ENCODE measurements at regions not wholly inside any gene's neighbourhood (a gene's known extent, or its start where the extent isn't known, plus 50 kb on each side); places are given as distances from the start of the nearest gene placed in this dataset.

DNA sequence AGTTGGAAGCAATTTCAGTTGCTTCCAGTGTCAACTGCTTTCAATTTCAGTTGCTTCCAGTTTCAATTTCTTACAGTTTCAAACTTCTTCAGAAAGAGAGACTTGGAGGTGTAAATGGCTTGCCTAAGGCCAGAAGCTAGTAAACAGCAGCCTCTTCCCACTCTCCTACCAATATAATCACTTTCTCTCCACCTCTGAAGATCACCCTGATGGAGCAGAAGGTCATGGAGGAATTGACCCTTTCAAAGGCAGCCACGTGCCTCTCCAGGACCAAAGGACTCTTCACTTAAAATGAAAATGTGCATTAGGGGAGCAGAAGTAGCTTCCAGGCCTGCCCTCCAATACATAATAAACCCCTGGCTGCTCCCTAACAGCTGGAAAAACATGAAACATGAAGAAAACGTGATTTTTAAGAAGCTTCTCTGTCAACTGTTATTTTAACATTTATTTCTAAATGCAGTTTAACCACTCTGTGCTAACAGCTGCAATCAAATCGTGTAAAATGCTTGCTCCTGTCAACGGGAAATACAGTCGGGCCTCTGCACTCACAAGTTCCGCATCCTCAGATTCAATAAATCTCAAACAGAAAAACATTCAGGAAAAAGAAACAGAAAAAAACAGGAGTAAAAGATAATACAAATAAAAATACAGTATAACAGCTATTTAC is 1020.6 kb downstream of the XPNPEP1 start:
- DNase-seq (ENCODE audit: low read depth in 2 of 3, low spot score in 2 of 3) = no peak

DNA sequence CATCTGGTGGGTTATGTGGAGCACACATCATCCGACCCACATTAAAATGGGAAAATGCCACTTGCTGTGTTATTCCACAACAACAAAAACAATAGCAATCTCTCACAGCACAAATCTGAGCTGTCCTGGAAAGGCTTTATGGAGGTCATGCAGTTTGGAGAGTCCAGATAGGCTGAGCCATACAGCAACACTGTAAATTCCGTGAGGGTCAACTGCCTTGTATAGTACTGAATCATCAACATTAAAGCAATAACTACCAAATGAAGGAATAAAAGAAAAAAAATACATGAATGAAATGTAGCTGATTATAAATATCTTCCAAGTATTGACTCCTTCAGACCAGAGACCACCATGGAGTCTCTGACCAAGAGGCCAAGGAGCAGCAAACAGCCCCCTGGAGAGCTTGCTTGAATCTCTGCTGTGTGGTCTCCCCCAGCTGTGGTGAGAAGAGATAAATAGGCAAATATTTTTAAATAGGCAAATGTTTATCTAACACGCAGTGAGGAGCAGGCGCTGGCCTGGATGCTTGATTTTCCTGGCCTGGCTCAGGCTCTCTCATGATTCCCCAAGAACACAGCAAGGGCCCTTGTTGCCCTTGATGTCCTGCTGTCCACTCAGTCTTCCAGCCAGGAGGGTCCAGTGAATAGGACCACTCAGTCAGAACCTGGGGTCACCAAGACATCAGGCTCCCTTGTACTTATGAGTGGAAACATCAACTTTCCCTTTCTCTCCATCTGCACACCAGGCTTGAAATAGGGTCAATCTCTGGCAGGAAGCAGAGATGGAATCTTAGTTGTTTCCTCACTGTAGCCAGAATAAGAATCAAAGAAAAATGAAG is 1021.3 kb downstream of the XPNPEP1 start:
- DNase-seq (ENCODE audit: low read depth in 2 of 3, low spot score in 2 of 3) = no peak

DNA sequence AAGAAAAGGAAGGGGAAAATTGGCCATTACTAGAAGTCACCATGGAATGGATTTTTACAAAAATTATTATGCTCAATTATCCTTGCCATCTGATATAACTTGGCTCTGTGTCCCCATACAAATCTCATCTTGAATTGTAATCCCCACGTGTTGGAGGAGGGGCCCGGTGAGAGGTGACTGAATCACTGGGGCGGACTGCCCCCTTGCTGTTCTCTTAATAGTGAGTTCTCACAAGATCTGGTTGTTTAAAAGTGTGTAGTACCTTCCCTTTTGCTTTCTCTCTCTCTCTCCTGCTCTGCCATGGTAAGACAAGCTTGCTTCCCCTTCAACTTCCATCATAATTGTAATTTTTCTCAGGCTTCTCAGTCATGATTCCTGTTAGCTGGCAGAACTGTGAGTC is 1023.6 kb downstream of the XPNPEP1 start:
- no peak for DNase-seq (ENCODE audit: low read depth in 2 of 3, low spot score in 2 of 3)

DNA sequence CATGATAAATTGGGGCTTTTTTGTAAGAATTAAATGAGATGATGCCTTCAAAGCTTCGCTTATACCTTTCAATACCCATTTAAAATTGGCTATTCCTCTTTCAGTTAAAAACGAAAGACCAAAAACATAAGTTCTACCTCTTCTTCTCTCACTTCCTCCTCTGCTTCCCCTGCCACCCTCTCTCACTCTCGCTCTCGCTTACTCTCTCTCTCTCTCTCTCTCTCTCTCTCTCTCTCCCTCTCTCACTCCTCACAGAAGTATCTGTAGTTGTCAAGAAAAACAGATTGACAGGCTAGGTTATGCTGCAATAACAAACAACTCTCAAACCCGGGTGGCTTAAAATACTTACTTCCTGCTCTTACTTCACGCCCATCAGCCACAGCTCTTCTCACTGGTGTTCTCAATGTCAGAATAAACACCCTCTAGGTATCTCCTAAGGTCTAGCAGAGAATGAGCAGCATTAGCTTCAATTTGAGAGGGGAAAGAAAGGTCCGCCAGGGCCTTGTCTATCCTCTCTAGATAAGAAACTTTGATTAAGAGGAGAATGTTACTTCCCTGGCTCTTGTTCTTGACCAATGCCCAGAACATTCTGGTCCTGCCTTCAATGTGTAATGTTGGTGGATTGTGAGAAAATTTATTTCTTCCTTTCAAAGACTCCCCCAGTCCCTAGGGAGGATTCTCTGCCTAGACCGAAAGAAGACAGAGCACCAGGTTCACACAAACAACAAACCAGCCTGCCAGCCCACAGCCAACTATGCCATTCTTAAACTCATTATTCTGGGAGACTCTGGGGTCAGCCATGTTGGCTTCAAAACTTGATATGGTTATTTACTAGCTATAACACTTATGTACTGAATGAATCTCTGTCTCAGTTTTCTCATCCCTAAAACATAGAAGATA is 1028.7 kb downstream of the XPNPEP1 start:
- no peak for DNase-seq (ENCODE audit: low read depth in 2 of 3, low spot score in 2 of 3)

DNA sequence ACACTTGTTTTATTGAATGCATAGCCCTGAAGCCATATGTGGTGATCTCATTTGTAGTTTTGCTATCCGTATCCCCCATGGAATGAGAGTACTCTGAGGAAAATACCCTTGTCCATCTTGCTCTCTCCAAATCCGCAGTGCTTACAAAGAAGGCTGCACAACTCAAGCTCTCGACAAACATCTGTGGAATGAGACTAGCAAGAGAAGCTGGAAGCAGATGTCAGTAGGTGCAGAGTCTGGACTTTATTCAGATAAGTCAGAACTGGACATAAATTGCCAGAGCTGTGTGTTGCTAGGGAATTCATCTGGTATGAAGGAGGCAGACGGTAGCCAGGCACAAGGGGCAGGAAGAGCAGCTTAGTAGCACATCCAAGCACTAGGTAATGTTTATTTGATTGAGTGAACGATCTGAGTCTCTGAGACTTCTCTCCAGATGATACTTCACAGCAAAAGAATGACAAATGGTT is 1046.2 kb downstream of the XPNPEP1 start:
- no peak for DNase-seq (ENCODE audit: low read depth in 2 of 3, low spot score in 2 of 3)

DNA sequence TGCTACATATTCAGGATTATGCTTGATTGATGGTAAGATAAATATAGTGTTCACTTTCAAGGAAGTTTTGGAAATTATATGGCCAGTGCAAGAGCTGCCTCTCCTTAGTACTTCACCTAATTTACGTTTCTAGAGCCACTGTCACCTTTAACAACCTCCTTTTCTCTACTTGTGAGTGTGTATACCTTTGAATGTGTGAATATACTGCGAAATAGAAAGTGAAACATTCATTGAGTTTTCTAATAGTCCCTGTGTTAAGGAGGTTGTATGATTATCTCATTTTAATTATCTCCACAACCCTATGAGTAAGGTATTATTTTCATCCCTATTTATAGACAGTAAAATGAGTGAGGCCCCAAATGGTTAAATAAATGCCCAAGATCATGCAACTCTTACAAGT is 1050.5 kb downstream of the XPNPEP1 start:
- no peak for DNase-seq (ENCODE audit: low read depth in 2 of 3, low spot score in 2 of 3)

DNA sequence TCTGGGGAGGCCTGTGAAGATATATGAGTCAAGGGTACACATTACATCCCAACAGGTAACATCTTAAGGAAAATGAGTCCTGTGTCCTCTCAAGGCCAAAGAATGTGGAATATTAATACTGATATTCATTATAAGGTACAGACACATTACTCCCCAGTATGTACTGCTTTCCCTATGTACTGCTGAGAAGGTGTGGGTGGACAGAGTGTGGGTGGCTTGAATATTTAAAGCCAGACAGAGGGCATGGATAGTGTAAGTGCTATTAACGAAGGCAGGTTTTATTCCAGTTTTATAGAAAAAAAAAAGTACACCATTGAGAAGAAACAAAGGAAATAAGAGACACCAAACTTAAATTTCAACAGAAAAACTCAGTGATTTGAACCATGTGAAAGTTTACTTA is 1054.4 kb downstream of the XPNPEP1 start:
- DNase-seq (ENCODE audit: low read depth in 2 of 3, low spot score in 2 of 3) = no peak

DNA sequence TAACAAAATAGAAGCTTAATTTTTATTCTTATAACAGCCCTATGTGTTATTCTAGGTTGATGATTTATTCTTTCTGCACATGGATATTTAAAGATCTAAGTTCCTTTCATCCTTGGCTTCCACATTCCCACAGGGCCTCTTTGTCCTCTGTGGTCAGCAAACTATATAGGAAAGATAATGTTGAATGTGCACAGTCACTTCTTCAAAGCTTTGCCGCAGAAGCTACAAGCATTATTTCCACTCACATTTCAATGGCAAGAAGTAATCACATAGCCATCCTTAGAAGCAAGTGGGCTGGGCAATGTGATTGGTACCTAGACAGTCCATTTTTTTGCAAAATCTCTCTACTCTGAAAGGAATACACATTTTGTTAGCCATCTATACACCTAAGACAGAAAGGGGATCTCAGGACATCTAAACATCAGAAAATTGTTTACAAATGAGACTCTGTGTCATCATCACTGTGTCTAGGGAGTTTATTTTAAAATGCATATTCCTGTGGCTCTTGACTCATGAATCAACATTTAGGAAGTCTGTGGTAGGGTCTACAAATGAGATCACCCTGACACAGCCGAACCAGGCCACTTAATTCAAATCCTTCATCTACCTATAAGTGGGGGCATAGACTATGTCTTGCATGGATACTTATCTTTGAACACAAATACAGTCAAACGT is 1060.5 kb downstream of the XPNPEP1 start:
- no peak for DNase-seq (ENCODE audit: low read depth in 2 of 3, low spot score in 2 of 3)

DNA sequence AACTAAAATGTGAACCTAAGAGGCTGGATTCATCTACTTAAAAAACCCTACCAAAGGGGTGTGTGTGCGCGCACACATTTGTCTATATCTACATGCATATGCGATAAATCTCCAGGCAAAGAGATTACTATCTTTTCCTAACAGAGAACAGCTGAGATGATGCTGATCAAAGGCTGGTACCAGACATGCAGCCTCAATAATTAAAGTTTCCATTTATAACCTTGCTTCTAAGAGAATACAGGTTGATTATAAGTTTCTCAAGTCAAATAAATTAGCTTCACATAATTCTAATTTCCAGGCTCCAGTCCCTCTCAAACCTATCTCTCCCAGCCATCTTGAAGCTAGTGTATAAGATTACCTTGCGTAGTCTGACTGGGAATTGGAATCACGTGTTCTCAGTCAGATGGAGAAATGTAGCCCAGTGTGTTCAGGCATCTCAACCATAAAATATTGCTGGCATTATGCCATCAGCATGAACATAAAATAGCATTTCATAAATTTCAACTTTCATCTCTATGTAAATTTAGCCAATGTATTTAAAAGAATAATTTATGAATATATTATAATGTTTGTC is 1062.0 kb downstream of the XPNPEP1 start:
- DNase-seq (ENCODE audit: low read depth in 2 of 3, low spot score in 2 of 3) = no peak

DNA sequence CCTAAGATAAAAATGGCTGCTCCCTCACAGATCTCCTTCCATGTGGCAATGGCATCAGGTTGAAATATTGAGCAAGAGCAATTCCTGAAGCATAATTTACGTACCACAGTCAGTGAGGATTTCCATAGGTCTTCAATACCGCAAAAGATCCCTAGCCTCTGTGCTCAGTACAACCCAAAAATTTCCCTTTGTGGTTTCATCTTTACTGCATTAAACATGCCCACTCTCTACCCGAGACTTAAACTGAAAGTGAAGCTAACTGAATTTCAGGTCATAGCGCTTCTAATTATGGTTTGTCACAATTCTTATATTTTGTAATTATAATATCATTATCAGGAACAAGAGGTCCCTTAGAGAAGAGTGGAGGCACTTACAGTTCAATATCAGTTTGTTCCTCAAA is 1071.1 kb downstream of the XPNPEP1 start:
- DNase-seq (ENCODE audit: low read depth in 2 of 3, low spot score in 2 of 3) = no peak

DNA sequence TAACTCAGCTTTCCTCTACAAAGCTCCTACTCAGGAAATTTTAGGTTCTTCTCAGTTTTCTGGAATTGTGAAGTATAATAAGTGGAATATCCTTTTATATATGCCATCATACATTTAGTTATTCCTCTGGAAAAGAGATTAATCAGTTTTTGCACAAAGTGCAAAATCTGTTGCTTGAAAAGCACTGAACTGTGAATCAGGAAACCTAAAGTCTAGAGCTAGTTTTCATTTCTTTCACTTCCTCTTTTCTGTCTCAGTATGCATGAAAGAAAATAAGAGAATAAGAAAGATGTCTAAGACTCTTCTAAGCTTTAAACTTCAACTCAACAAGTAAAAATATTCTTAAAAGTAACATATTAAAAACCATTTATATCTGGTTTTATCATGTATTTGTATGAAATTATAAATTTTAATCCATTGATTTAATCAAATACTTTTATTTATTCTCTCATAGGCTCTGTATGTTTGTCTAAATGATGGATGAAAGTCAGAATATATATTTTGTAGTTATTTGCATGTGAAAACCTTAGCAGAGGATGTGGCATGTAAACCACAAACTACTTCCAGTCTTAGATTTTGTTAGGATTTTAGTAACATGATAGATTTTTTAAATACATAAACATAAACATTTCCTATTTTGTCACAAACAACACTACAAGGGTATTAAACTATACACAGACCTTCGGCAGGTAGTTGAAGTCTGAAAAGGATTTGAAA is 1073.0 kb downstream of the XPNPEP1 start:
- DNase-seq (ENCODE audit: low read depth in 2 of 3, low spot score in 2 of 3) = peak in 1 of 3 donors; percentile 19

DNA sequence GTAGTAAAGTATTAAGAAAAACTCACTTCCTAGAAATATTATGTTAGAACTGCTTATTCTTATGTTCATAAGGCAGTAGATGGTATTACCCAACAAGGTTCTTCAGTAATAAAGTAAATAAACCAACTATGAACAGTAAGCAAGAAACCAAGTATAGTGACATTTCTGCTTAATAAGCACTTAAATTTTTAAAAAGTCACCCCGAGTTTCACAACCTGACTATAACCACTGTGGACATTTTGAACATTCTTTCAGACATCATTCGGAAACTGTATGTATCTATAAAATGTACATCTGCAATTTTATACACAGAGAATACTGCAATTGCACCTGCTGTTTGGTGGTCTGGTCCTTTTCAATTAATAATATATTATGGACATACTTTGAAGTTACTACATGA is 1073.6 kb downstream of the XPNPEP1 start:
- DNase-seq (ENCODE audit: low read depth in 2 of 3, low spot score in 2 of 3) = no peak

DNA sequence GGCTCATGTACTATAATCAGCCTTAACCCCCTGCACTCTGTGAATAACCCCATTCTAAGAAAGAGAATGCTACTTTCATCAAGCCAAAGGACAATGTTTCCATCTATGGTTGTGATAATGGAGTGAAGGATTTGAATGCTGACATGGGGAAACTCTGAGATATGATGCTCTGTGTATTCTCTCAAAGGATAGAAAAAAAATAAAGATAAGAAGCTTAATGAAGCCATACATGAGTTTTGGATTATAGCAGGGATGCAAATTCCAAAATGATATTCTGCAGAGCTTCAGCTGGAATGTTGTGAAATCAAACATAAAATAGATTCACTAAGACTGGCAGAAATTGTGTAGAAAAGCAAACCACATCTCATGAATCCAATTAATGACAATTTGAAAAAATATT is 1074.1 kb downstream of the XPNPEP1 start:
- DNase-seq (ENCODE audit: low read depth in 2 of 3, low spot score in 2 of 3) = no peak

DNA sequence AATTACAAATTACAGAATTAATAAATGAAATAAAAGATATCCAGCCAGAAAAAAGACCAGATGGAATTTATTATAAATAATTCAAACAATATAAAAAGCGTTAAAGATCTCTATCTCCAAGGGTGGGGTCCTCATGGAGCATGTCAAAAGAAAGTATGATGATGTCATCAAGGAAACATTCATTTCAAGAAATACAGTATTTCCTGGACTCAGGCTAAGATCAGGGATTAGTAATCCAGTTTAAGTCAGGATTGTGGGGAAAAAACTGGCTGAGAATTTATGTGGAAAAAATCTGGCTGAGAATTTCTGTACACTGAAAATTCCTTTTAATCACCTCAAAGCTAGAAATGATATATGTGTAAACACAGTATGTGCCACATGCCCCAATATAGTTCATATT is 1075.3 kb downstream of the XPNPEP1 start:
- DNase-seq (ENCODE audit: low read depth in 2 of 3, low spot score in 2 of 3) = no peak

DNA sequence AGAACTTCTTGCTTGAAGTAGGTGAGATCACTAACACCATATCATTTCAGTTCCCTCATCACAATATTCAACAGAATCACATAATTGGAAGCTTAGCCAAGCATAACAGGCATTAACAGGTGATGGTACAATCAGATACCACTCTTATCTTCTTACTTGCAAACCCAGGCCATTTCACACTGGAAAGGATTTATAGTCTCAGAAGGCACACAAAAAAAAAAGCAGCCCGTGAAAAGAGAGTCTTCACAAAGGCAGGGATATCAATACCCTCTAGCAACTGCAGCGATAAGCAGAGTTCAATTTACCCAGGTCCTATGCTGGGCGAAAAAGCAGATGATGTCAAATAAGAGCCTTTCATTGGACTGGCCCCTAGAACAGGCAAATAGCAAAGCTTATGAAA is 1082.4 kb downstream of the XPNPEP1 start:
- DNase-seq (ENCODE audit: low read depth in 2 of 3, low spot score in 2 of 3) = no peak

DNA sequence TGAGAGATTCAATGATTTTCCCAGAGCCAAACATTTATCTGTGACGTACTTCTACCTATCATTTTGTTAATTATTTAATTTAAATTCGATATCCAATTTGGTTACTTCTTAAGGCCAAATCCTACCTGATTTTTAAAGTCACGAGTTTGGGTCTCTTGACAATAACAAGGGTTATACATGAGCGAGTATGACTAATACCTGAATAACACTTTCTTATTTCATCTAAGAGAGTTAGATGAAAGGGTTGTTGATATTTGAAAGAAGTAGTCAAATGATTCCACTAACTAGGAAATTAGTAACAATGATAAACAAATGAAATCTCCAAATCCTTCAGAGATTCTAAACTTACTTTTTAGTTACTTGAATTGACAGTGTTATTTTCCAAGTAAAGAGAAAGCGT is 1086.9 kb downstream of the XPNPEP1 start:
- DNase-seq (ENCODE audit: low read depth in 2 of 3, low spot score in 2 of 3) = no peak

DNA sequence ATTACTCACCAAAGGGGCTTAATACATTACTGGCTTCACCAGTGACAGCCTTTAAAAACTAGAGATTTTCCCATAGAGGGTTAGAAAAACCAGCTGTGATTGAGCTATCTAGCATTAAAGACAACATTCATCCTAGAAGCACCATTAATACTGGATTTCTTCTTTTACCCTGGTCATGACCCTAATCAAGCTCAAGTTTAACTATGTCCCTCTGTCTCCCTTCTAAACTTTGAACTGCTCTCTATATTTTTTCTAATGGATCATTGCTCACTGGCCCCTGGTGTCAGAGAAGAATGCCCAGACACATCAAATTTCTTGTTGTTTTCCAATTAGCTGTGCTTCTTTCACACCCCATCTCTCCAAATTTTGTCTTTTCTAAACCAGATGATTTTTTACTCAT is 1101.3 kb downstream of the XPNPEP1 start:
- DNase-seq (ENCODE audit: low read depth in 2 of 3, low spot score in 2 of 3) = no peak

DNA sequence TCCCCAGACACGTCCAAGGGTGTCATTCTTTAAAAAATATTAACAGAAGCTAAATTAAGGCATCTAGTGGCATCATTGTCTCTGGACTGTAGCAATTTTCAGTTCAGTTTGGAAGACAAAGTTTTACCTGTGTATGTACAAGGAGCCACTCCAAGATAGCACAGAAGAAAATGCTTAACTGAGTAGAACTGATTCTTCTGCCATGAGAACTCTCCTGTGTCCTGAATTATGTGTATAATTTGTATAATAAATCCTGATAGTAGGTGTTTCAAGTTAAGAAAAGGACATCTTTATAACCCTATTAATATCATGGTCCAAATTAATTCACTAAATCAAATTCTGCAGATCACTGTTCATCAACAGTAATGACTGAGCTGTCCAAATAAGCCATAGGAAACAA is 1104.0 kb downstream of the XPNPEP1 start:
- no peak for DNase-seq (ENCODE audit: low read depth in 2 of 3, low spot score in 2 of 3)

DNA sequence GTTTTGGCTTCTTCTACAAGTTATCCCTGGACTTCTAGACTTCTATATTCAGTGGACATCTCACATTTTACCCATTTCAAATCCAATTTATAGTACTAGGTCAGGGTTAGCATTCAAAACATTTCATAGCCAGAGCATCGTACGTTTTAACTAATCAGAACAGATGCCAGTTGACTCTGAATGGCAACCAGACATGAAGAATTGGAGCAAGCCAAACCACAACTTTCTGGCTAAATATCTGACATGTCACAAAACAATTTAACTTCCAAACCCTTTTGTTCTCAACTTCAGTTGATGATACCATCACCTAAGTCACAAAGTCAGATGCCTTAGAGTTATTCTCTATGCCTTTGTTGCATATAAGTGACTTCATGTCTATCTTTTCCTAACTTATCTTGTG is 1105.7 kb downstream of the XPNPEP1 start:
- no peak for DNase-seq (ENCODE audit: low read depth in 2 of 3, low spot score in 2 of 3)

DNA sequence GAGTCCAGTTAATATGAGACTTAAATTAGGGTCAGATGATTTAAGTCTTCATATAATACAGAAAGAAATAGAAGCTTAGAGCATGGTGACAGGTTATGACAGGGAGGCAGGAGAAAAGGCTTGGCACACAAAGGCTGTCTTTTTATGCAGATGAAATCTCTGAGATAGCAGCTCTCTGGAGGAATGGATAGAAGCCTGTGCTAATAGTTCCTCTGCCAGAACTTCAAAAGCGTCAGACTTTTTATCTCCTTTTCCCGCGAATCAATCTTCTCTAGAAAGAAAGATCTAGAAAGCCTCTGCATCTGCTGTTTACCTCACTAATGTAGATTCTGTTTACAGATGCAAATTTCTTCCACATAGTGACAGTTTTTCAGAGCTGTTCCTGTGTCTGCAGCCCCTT is 1106.2 kb downstream of the XPNPEP1 start:
- no peak for DNase-seq (ENCODE audit: low read depth in 2 of 3, low spot score in 2 of 3)
